Panc1 (cell line): ENCODE measurements at regions not wholly inside any gene's neighbourhood (a gene's known extent, or its start where the extent isn't known, plus 50 kb on each side); places are given as distances from the start of the nearest gene placed in this dataset.

Experiments
- ATAC-seq: fragments of 200-7000 bp; cut with Tn5 transposase; 2 replicates; pipeline ENCODE4 v1.9.1; 2020; ENCODE audit warnings: mild to moderate bottlenecking, moderate library complexity
- BruUV-seq: library from RNA; stranded (reverse); fragments of 400-500 nt; replicated peaks from 2 replicates; lab custom pipeline; 2021; lab: Mats Ljungman, UMichigan
- CTCF ChIA-PET: fragments of 300-600 bp; sonication (Branson Sonifier 250); formaldehyde crosslinking; loops from one replicate; lab custom pipeline; 2022; ENCODE audit warnings: antibody characterized with exemption; lab: Charles Lee
- POLR2A ChIA-PET: fragments of 300-600 bp; sonication (Branson Sonifier 250); formaldehyde crosslinking; loops from one replicate; lab custom pipeline; 2022; ENCODE audit warnings: antibody characterized with exemption; lab: Charles Lee
- DNase-seq: peaks from one replicate; pipeline ENCODE4 v3.0.0-alpha.2; 2010; ENCODE audit warnings: low read depth, low spot score
- H3K27ac ChIP-seq: 2 replicates; pipeline ENCODE4 v1.5.1; 2011; ENCODE audit warnings: mild to moderate bottlenecking, low read length, inconsistent platforms
- H3K27me3 ChIP-seq: fragments of 200-500 bp; sonication (Bioruptor generic); 2 replicates; pipeline ENCODE4 v1.6.0; 2014; ENCODE audit warnings: low read length, inconsistent platforms; ENCODE audit not compliant: control insufficient read depth, insufficient read depth
- H3K36me3 ChIP-seq: fragments of 200-500 bp; sonication (Bioruptor generic); 2 replicates; pipeline ENCODE4 v1.5.1; 2014; ENCODE audit warnings: inconsistent platforms, mild to moderate bottlenecking, low read length, moderate library complexity; ENCODE audit not compliant: control insufficient read depth, insufficient read depth
- H3K4me1 ChIP-seq: 2 replicates; pipeline ENCODE4 v1.5.1; 2011; ENCODE audit warnings: inconsistent platforms, mild to moderate bottlenecking, low read length, moderate library complexity; ENCODE audit not compliant: control insufficient read depth, insufficient read depth
- H3K4me3 ChIP-seq, 2 experiments: 2 replicates each; pipeline ENCODE4 v1.5.1; 2011 to 2012; ENCODE audit warnings: low read depth in 2 of 2, low read length in 2 of 2, mild to moderate bottlenecking in 2 of 2, inconsistent platforms in 1 of 2, moderate library complexity in 1 of 2
- H3K9me3 ChIP-seq: fragments of 200-500 bp; sonication (Bioruptor generic); 2 replicates; pipeline ENCODE4 v1.5.1; 2014; ENCODE audit warnings: low read depth, mild to moderate bottlenecking, inconsistent platforms, low read length, moderate library complexity; ENCODE audit not compliant: control insufficient read depth, insufficient read depth
- CTCF ChIP-seq: fragments of 450-650 bp; IDR thresholded peaks from 2 replicates; pipeline ENCODE4 v1.5.1; 2017; ENCODE audit warnings: mild to moderate bottlenecking
- POLR2AphosphoS5 ChIP-seq: IDR thresholded peaks from 2 replicates; pipeline ENCODE4 v1.6.1; 2012; ENCODE audit warnings: mild to moderate bottlenecking, low read depth, low read length, moderate library complexity
- REST ChIP-seq, 2 experiments: IDR thresholded peaks; 2 replicates each; pipeline ENCODE4 v1.6.1; 2011 to 2012; ENCODE audit warnings: low read depth in 2 of 2, control low read depth in 1 of 2, low read length in 1 of 2, mild to moderate bottlenecking in 1 of 2, moderate library complexity in 1 of 2; ENCODE audit not compliant: insufficient read depth in 1 of 2
- SIN3A ChIP-seq: IDR thresholded peaks from 2 replicates; pipeline ENCODE4 v1.6.1; 2012; ENCODE audit warnings: low read depth, mild to moderate bottlenecking, low read length, moderate library complexity, borderline replicate concordance; ENCODE audit not compliant: insufficient read depth
- TCF7L2 ChIP-seq: IDR thresholded peaks from 2 replicates; pipeline ENCODE4 v1.6.1; 2011; ENCODE audit warnings: mild to moderate bottlenecking, low read depth, low read length, inconsistent platforms
- in situ Hi-C: cut with HindIII; loops from 2 replicates; pipeline ENCODE4 v1.10.0; 2016; ENCODE audit warnings: low sequenced_read_pairs, low pct_unique_long_range_greater_than_20kb
- intact Hi-C: fragments of 100-400 bp; cut with micrococcal nuclease; formaldehyde crosslinking; loops from one replicate; pipeline ENCODE4 v1.10.0; 2022; ENCODE audit not compliant: unreplicated experiment

- intact Hi-C loops (no loop called here), in situ Hi-C loops (no loop called here)
- ChIA-PET POLR2A (no interaction called here), CTCF (no interaction called here)
- Histone ChIP-seq H3K27me3 (no peaks in the 10 kb centered on the region), H3K4me1 (no peaks in the 10 kb centered on the region), H3K36me3 (no peaks in the 10 kb centered on the region), H3K9me3 (no peaks in the 10 kb centered on the region), H3K4me3 (no peak overlapping the region), H3K27ac (no peak overlapping the region)
- no peak for ATAC-seq
- no TSS peak for BruUV-seq
- TF ChIP-seq POLR2AphosphoS5 (no peak), REST (IDR thresholded peaks at IDR 0.05; ENCODE audit: insufficient read depth in 1 of 2, low read depth in 2 of 2, low read length in 1 of 2) (no peak), CTCF (no peak), TCF7L2 (no peak), SIN3A (no peak)
- no peak for DNase-seq
These were observed 329.1 kb upstream of the ATP2B1 start for GRCh38 chr12:90037740-90038139.

DNA sequence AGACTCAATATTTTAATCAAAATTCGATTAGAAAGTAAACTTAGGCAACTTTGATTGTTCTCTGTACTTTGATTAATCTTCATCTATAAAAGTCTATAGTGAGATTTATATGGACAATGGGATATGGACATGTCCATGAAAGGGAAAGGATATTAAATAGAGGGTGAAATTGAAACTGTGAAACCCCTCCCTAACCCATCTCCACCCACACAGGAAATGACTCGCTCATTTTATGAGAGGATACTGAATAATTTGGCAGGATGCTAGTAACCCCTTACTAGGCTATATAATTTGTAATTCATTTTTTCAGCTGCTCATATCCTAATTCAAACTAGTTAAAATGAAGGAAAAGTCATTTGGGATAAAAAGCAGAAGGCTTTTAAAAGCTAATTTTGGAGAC lies 328.0 kb upstream of the ATP2B1 start:
- POLR2A ChIA-PET = interaction anchor here (0.6 kb wide), 1 partner anchor 29 kb away, joined by 3 read pairs; no protein-coding TSS in a partner anchor
- Histone ChIP-seq H3K27ac (no peak overlapping the region), H3K36me3 (no peaks in the 10 kb centered on the region), H3K4me1 (no peaks in the 10 kb centered on the region), H3K9me3 (no peaks in the 10 kb centered on the region), H3K27me3 (no peaks in the 10 kb centered on the region), H3K4me3 (no peak overlapping the region)
- in situ Hi-C loops (no loop called here), intact Hi-C loops (no loop called here)
- BruUV-seq = no TSS peak
- TF ChIP-seq CTCF (no peak), REST (IDR thresholded peaks at IDR 0.05; ENCODE audit: insufficient read depth in 1 of 2, low read depth in 2 of 2, low read length in 1 of 2) (no peak), SIN3A (no peak), TCF7L2 (no peak), POLR2AphosphoS5 (no peak)
- ATAC-seq = no peak
- CTCF ChIA-PET = no interaction called here
- no peak for DNase-seq
